ENCODE measurements at regions not wholly inside any gene's neighbourhood (a gene's known extent, or its start where the extent isn't known, plus 50 kb on each side); places are given as distances from the start of the nearest gene placed in this dataset.

DNA sequence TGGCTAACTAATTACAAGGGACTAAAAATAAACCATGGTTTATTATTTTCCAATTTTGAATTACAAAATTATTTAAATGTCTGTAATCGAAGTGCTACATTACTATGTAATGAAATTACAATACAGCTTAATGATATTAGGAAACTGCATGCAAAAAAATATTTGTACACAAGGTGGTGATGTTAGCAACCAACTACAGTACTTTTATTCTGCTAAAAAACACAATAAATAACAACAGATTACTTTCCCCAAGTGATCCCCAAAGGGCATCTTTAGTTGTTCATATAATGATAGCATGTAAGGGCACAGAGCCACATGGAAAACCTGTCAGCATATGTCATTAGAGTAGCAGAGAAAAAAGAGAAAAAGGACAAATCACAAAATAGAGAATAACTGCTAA, 147.5 kb upstream of the SOX2 start:
- TF ChIP-seq, protein P1, sequence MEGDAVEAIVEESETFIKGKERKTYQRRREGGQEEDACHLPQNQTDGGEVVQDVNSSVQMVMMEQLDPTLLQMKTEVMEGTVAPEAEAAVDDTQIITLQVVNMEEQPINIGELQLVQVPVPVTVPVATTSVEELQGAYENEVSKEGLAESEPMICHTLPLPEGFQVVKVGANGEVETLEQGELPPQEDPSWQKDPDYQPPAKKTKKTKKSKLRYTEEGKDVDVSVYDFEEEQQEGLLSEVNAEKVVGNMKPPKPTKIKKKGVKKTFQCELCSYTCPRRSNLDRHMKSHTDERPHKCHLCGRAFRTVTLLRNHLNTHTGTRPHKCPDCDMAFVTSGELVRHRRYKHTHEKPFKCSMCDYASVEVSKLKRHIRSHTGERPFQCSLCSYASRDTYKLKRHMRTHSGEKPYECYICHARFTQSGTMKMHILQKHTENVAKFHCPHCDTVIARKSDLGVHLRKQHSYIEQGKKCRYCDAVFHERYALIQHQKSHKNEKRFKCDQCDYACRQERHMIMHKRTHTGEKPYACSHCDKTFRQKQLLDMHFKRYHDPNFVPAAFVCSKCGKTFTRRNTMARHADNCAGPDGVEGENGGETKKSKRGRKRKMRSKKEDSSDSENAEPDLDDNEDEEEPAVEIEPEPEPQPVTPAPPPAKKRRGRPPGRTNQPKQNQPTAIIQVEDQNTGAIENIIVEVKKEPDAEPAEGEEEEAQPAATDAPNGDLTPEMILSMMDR (IDR thresholded peaks at IDR 0.05): no peak
- TF ChIP-seq POLR2A (IDR thresholded peaks at IDR 0.05): no peak

Data from heart left ventricle (tissue), 13 donors.